GM21723 (cell line): ENCODE measurements at regions not wholly inside any gene's neighbourhood (a gene's known extent, or its start where the extent isn't known, plus 50 kb on each side); places are given as distances from the start of the nearest gene placed in this dataset.

ENCODE experiments used
- ATAC-seq: cut with Tn5 transposase; IDR thresholded peaks from one replicate; pipeline ENCODE4 v1.9.1; 2021; ENCODE audit warnings: mild to moderate bottlenecking, moderate library complexity; ENCODE audit not compliant: unreplicated experiment

DNA sequence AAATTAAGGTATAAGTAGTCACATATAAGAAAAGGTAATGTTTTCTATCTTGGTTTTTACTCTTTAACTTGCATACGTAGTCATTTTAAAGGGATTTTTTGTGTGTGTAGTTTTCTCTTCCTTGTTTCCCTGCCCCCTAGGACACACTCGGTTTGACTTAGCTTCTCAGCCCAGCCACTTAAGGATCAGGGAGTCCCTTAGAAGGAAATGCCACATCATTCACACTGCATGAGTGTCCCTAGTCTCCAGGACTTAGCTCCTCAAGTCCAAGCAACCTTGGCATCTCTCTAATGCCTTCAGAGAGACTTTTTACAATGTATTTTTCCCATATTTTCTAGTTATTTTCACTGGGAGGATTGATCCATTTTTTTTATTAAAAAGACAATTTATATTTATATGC, 1407.7 kb downstream of the EFNB2 start:
- no peak for ATAC-seq

DNA sequence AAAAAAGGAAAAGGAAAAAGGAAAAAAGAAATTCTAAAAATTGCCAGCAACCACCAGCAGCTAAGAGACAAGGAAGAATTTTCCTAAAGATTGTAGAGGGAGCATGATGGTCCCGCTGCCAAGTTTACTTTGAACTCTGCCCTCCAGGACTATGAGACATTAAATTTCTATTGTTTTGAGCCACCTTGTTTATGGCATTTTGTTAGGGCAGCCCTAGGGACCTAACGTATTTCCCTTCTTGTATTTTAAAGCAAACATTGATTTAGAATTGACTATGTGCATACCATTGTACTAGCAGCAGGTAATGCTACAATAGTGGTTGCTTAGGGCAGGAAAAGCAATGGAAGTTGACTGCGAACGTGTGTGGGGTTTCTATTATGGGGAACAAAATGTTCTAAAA, 1414.2 kb downstream of the EFNB2 start:
- ATAC-seq, result no peak

DNA sequence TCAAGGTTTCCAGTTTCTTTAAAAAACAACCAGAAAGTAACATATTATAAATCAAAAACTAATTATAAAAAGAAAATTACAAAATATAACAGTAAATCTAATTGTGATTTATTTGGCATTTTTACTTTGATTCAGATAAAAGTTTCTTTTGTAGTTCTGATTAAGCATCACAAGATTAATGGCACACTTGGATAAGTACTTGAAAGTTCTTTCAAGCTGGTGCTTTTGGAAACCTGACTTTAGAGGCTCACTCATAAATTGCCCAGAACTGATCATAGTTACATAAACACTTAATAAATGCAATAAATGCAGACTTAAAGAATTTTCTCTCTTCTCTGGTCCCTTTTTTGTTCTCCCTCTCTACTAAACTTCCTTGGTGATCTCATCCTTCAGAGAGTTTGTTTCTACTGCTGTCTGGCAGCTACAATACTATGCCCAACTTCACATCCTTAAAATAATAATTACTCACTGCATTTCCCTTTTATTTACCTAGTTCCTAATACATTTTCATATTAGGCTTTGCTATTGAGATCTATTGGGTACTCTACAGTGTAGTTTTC, 1417.0 kb downstream of the EFNB2 start:
- no peak for ATAC-seq

DNA sequence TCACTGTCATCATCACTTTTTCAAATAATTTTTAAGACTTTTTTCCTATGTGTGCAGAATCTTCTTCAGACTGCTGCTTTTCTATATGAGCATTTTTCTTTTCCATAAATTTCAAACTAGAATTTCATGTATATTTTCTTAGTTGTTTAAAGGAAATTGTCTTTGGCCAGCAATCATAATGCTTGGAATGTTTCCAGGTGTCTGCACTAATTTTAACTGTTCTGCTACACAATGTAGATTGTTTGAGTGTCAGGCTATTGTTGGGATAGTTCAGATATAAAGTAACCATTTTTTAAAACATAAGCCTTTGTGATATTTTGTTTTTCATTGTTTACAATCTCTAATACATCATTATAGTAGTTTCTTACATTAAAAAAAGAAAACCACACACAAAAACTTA, 1418.5 kb downstream of the EFNB2 start:
- ATAC-seq, result no peak

GRCh38 chr13:105112561-105112960, 1422.9 kb downstream of the EFNB2 start:
- no peak for ATAC-seq

GRCh38 chr13:105107781-105108180, 1427.7 kb downstream of the EFNB2 start:
- ATAC-seq, result no peak

DNA sequence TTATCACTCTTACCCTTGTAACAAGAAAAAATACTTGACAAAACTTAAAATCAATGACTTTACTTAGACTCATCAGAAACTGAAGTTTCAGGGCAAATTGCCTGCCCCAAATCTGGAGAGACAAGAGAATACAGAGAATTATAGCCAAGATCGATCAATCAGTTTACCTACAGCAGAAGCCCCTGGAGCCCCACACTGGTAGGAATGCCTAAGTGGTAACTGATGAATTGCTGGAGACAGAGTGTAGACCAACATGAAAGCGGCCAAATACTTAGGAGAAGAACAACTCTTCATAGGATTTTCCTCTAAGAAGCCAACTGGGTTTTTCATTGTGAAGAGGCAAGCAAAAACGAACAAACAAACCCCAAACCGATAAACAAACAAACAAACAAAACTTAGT, 1430.0 kb downstream of the EFNB2 start:
- ATAC-seq, result no peak

GRCh38 chr13:105097521-105097920, 1437.9 kb downstream of the EFNB2 start:
- ATAC-seq, result no peak

GRCh38 chr13:105089858-105090643, 1445.4 kb downstream of the EFNB2 start:
- ATAC-seq, result no peak

GRCh38 chr13:105087945-105088344, 1447.5 kb downstream of the EFNB2 start:
- ATAC-seq, result no peak

DNA sequence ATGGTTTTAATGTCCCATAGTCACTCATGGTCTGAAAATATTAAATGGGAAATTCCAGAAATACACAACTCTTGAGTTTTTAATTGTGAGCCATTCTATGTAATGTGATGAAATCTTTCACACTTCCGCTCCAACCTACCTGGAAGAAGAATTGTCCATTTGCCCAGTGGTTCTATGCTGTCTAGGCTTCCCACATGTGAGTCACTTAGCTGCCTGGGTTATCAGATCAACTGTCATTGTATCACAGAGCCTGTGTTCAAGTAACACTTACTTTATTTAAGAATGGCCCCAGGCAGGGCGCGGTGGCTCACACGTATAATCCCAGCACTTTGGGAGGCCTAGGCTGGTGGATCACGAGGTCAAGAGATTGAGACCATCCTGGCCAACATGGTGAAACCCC, 1450.5 kb downstream of the EFNB2 start:
- ATAC-seq, result no peak

DNA sequence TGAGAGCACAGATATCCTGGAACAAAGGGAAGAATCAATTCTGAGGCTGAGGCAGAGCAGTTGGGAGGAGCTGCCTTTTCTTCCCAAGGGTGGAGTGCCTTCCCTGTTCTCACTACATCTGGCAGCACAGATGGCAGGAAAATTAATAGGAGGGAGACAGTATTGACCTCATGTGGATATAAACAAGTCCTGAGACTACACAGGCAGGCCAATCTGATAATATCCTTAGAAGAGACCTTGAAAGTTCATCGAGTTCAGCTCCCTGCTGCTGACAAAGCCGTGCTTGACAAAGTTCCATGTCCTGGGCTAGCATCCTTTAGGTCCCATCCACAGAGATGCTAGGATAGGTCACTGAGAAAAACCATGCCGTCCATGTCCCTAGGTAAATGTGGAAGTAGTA, 1451.5 kb downstream of the EFNB2 start:
- no peak for ATAC-seq

- ATAC-seq, result no peak
Observed at GRCh38 chr13:105074755-105075154, 1460.7 kb downstream of the EFNB2 start.

DNA sequence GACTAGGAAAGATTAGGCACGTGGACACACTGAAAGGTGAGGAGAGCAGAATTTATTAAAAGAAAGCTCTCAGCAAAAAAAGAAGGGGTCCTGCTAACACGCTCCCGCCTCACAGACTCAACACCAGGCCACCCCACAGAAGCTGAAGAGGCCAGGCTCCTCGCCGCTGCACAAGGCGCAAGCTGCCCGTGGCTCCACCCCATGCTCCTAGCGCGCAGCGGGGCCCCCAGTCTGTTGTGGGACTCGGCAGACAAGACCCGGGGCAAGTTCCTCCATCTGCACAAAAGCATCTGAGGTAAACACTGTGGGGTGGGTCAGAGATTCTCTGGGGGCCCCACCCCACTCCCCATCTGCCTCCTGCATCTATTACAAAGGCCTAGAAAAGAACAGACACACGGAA, 1462.4 kb downstream of the EFNB2 start:
- ATAC-seq, result no peak

DNA sequence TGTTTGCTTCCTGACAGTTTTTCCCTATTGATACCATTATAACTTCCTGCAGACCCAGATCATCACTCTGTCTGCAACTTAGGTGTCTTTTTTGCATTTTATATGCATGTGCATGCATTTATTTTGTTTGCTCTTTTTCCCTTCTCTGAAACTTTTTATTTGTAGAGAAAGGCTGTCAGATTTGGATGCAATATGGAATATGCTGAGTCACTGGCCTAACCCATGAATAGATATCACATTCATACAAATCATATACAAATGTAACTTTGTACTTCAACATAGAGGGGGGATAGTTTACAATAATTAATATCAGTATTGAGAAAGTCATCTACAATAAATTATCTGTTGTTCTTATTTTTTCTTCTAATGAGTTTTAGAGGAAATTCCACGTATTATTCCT, 1465.0 kb downstream of the EFNB2 start:
- ATAC-seq, result no peak

- ATAC-seq, result no peak
Observed at GRCh38 chr13:105069106-105069505, 1466.4 kb downstream of the EFNB2 start.

DNA sequence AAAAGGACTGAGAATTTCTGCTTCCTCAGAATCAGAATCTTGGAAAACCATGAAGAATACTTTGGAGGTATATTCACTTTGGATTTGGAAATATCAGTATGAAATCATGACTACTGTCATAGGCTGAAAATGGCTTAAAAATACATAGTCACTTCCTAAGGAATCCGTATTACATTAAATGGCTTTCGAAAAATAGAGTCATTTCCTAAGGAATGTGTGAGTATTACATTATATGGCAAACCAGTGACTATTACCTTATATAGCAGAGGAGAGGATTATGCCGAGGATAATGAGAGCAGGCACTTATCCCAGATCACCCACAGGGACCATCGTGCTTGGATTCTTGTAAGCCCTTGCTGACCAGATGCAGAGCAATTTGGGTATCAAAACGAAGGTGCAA, 1471.8 kb downstream of the EFNB2 start:
- ATAC-seq, result no peak

DNA sequence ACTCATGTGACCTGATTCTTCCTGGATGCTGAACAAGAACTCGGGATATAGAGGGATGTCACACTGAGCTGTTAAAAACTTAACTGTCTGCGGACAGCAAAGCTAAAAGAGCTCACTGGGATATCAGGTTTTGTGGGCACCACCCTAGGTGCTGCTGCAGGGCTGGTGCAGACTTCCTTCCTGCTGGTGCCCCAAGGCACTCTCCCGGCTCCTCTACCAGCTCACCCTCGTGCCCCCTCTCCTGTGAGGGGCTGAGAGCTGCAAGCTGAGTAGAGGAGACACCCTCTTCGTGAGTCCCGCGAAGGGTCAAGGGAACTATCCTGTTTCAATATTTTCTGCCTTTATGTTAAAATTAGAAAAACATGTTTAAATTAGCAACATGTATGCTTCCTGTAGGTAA, 1475.7 kb downstream of the EFNB2 start:
- no peak for ATAC-seq

- no peak for ATAC-seq
Observed at GRCh38 chr13:105058517-105058916, 1476.9 kb downstream of the EFNB2 start.

DNA sequence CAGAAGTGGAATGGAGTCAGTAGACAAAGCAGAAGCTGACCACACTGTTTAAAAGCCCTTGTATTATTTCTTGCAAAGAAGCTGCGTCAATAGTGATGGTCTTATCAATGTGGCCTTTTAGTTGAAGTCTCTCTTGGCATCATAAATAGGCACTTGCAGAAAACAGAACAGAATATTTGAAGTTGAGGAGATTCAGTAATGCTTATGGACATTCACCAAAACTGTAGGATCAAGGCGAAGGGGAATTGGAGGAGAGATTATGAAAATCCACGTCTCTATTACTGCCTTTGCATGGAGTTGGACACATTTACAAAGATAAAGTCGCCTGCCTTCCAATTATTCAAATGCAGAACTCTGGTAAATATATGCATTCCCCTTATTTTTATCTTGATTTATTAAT, 1482.8 kb downstream of the EFNB2 start:
- ATAC-seq, result no peak

DNA sequence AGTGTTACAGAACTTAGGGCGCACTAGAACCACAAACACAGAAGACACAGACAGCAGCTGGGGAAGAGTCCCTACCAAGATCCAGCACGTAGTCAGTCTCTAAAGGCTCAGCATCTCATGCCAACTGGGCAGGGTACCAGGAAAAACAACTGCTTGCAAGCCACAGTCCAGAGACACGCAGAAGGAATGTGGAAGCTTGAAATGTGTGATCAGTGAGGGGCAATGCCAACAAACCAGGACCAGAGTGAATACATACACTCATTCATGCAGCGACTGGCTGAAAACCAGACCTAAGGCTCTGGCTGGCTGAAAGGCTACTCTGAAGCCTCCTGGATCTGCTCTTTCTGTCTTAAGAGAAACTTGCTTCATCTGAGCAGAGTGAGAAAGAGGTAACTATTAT, 1484.8 kb downstream of the EFNB2 start:
- no peak for ATAC-seq

GRCh38 chr13:105048677-105049076, 1486.8 kb downstream of the EFNB2 start:
- ATAC-seq, result peak; percentile 94
